LNCaP clone FGC (cell line): ENCODE measurements at regions not wholly inside any gene's neighbourhood (a gene's known extent, or its start where the extent isn't known, plus 50 kb on each side); places are given as distances from the start of the nearest gene placed in this dataset.

ENCODE experiments used
- DNase-seq: peaks from one replicate; pipeline ENCODE4 v3.0.0-alpha.2; 2011; ENCODE audit warnings: low read depth
- H3K4me3 ChIP-seq: 2 replicates; pipeline ENCODE4 v1.5.1; 2011; ENCODE audit warnings: mild to moderate bottlenecking, low read depth, low read length, control low read depth
- CTCF ChIP-seq: IDR thresholded peaks from 2 replicates; pipeline ENCODE4 v1.5.1; 2012; ENCODE audit warnings: mild to moderate bottlenecking; ENCODE audit not compliant: control insufficient read depth, insufficient read depth; ENCODE audit errors: extremely low read depth

- no peak overlapping the region for H3K4me3 ChIP-seq
- no peak for DNase-seq
- TF ChIP-seq CTCF, result no peak
Observed at GRCh38 chr13:56015919-56016318, 1124.8 kb upstream of the PRR20A start.

- no peak for TF ChIP-seq CTCF
- no peak for DNase-seq
- no peak overlapping the region for H3K4me3 ChIP-seq
Observed at GRCh38 chr13:56019606-56020005, 1121.1 kb upstream of the PRR20A start.

- H3K4me3 ChIP-seq, result no peak overlapping the region
- TF ChIP-seq CTCF, result no peak
- DNase-seq, result no peak
Observed at GRCh38 chr13:56020425-56020824, 1120.3 kb upstream of the PRR20A start.

GRCh38 chr13:56039992-56040391 lies 1100.7 kb upstream of the PRR20A start:
- no peak for DNase-seq
- no peak for TF ChIP-seq CTCF
- H3K4me3 ChIP-seq, result no peak overlapping the region

GRCh38 chr13:56066321-56066720 lies 1074.4 kb upstream of the PRR20A start:
- no peak for TF ChIP-seq CTCF
- H3K4me3 ChIP-seq, result no peak overlapping the region
- no peak for DNase-seq

- DNase-seq, result no peak
- H3K4me3 ChIP-seq, result no peak overlapping the region
- TF ChIP-seq CTCF, result no peak
Observed at GRCh38 chr13:56102641-56103040, 1038.1 kb upstream of the PRR20A start.

- no peak overlapping the region for H3K4me3 ChIP-seq
- DNase-seq, result peak; percentile 61
- no peak for TF ChIP-seq CTCF
Observed at GRCh38 chr13:56110751-56111150, 1030.0 kb upstream of the PRR20A start.
